K562 (cell line): ENCODE measurements at regions not wholly inside any gene's neighbourhood (a gene's known extent, or its start where the extent isn't known, plus 50 kb on each side); places are given as distances from the start of the nearest gene placed in this dataset.

Source experiments
- CHD2 ChIP-seq: IDR thresholded peaks from 2 replicates; pipeline ENCODE4 v1.6.1; 2011; ENCODE audit warnings: low read depth, low read length
- CTCF ChIP-seq, 3 experiments: IDR thresholded peaks in 2 of 3; conservative IDR thresholded peaks in 1 of 3; 2 replicates each; pipeline ENCODE4 v1.5.1; 2011 to 2012; ENCODE audit warnings: low read length in 3 of 3, mild to moderate bottlenecking in 3 of 3, control low read depth in 2 of 3, improper control_type of control experiment in 1 of 3, inconsistent platforms in 1 of 3, low read depth in 1 of 3, mixed read lengths in 1 of 3, moderate library complexity in 1 of 3; ENCODE audit not compliant: insufficient read depth in 2 of 3
- DIDO1 ChIP-seq: fragments of 450-650 bp; IDR thresholded peaks from 2 replicates; pipeline ENCODE4 v1.6.1; 2016; ENCODE audit warnings: low read depth, missing biosample characterization, missing genetic modification characterization
- FOSL1 ChIP-seq: fragments of 200-800 bp; sonication (Bioruptor generic); conservative IDR thresholded peaks from 2 replicates; pipeline ENCODE4 v1.6.1; 2016; ENCODE audit warnings: missing genetic modification characterization, missing compliant biosample characterization
- FOXM1 ChIP-seq, 2 experiments: fragments of 450-650 bp in 1 of 2; sonication (generic) in 1 of 2; formaldehyde crosslinking in 1 of 2; IDR thresholded peaks; 2 replicates each; pipeline versions ENCODE4 v1.6.1 to v1.9.0; 2017 to 2022; ENCODE audit warnings: low read depth in 2 of 2, mild to moderate bottlenecking in 2 of 2, missing genetic modification reagents in 1 of 2, moderate library complexity in 1 of 2
- JUND ChIP-seq, 2 experiments: IDR thresholded peaks; 2 replicates in 1 of 2; 3 replicates in 1 of 2; pipeline ENCODE4 v1.6.1; 2011; ENCODE audit warnings: borderline replicate concordance in 2 of 2, low read depth in 2 of 2, low read length in 2 of 2, improper control_type of control experiment in 1 of 2, missing biosample characterization in 1 of 2, missing genetic modification characterization in 1 of 2, missing genetic modification reagents in 1 of 2
- MAFK ChIP-seq: IDR thresholded peaks from 2 replicates; pipeline ENCODE4 v1.6.1; 2011; ENCODE audit warnings: low read length, improper control_type of control experiment
- MYNN ChIP-seq, 2 experiments: sonication (generic); formaldehyde crosslinking in 1 of 2; IDR thresholded peaks; 2 replicates each; pipeline versions ENCODE4 v1.5.0 to v1.6.1; 2016 to 2020; ENCODE audit warnings: antibody characterized with exemption in 1 of 2, missing genetic modification reagents in 1 of 2
- NR0B1 ChIP-seq: fragments of 450-650 bp; IDR thresholded peaks from one replicate; pipeline ENCODE4 v1.6.1; 2018; ENCODE audit warnings: mild to moderate bottlenecking, moderate library complexity; ENCODE audit not compliant: partially characterized antibody
- RAD21 ChIP-seq, 2 experiments: fragments of 250-450 bp in 1 of 2; fragments of 450-650 bp in 1 of 2; sonication (Bioruptor Pico) in 1 of 2; formaldehyde crosslinking in 1 of 2; IDR thresholded peaks in 1 of 2; conservative IDR thresholded peaks in 1 of 2; 2 replicates each; pipeline versions ENCODE4 v1.4.0 to v1.8.0; 2020 to 2022; ENCODE audit warnings: mild to moderate bottlenecking in 2 of 2, moderate library complexity in 1 of 2
- ZC3H11A ChIP-seq: IDR thresholded peaks from 2 replicates; pipeline ENCODE4 v1.6.1; 2012; ENCODE audit warnings: low read depth, low read length, improper control_type of control experiment
- ZNF253 ChIP-seq: fragments of 250-450 bp; sonication (Bioruptor Pico); conservative IDR thresholded peaks from 2 replicates; pipeline ENCODE4 v1.6.1; 2021; ENCODE audit warnings: mild to moderate bottlenecking
- ZNF644 ChIP-seq: fragments of 200-800 bp; sonication (Bioruptor generic); IDR thresholded peaks from 2 replicates; pipeline ENCODE4 v1.6.1; 2016; ENCODE audit warnings: low read depth, missing genetic modification characterization, missing compliant biosample characterization

GRCh38 chr10:107277591-107277990 is 113.1 kb upstream of the SORCS1 start:
- TF ChIP-seq CTCF (IDR thresholded peaks at IDR 0.05 in 2 of 3, conservative IDR thresholded peaks at IDR 0.05 in 1 of 3; ENCODE audit: insufficient read depth in 2 of 3, low read depth in 1 of 3, low read length in 3 of 3) = no peak
- TF ChIP-seq RAD21 (CRISPR knock-in tag; conservative IDR thresholded peaks at IDR 0.05 in 1 of 2, IDR thresholded peaks at IDR 0.05 in 1 of 2) = no peak
- no peak for TF ChIP-seq FOXM1 (IDR thresholded peaks at IDR 0.05; ENCODE audit: low read depth)
- no peak for TF ChIP-seq FOXM1 (CRISPR knock-in tag; IDR thresholded peaks at IDR 0.05; ENCODE audit: low read depth)
- TF ChIP-seq CHD2 = no peak
- no peak for TF ChIP-seq ZNF253 (CRISPR knock-in tag)
- TF ChIP-seq JUND (IDR thresholded peaks at IDR 0.05; ENCODE audit: borderline replicate concordance, low read depth, low read length) = no peak
- no peak for TF ChIP-seq JUND (tag; IDR thresholded peaks at IDR 0.05; ENCODE audit: borderline replicate concordance, low read depth, low read length)
- no peak for TF ChIP-seq MYNN (IDR thresholded peaks at IDR 0.05)
- no peak for TF ChIP-seq MYNN (CRISPR knock-in tag; IDR thresholded peaks at IDR 0.05)
- TF ChIP-seq FOSL1 (tag) = no peak
- no peak for TF ChIP-seq MAFK
- no peak for TF ChIP-seq DIDO1 (tag)
- no peak for TF ChIP-seq ZC3H11A
- TF ChIP-seq ZNF644 (tag) = no peak
- no peak for TF ChIP-seq NR0B1
